Nephron progenitor cell (in vitro differentiated cells): ENCODE measurements at regions not wholly inside any gene's neighbourhood (a gene's known extent, or its start where the extent isn't known, plus 50 kb on each side); places are given as distances from the start of the nearest gene placed in this dataset.
"Not testable (repeated sequence)": the region's sequence is repeated elsewhere in the genome, so short reads cannot be mapped to it uniquely, and the experiment has no call there.

Experiments
- DNase-seq: peaks from one replicate; pipeline ENCODE4 v3.0.0; 2021
- H3K27ac Mint-ChIP-seq: 2 replicates; pipeline ENCODE4 v1.8.0; 2021; ENCODE audit warnings: mild to moderate bottlenecking, moderate library complexity, mixed read lengths
- H3K27me3 Mint-ChIP-seq: 2 replicates; pipeline ENCODE4 v1.8.0; 2021; ENCODE audit warnings: mild to moderate bottlenecking, low read depth, mixed read lengths; ENCODE audit not compliant: poor library complexity
- H3K36me3 Mint-ChIP-seq: 2 replicates; pipeline ENCODE4 v1.8.0; 2021; ENCODE audit warnings: low read depth, mixed read lengths
- H3K4me1 Mint-ChIP-seq: 2 replicates; pipeline ENCODE4 v1.8.0; 2021; ENCODE audit warnings: mixed read lengths
- H3K4me3 Mint-ChIP-seq: 2 replicates; pipeline ENCODE4 v1.8.0; 2021; ENCODE audit warnings: mild to moderate bottlenecking, moderate library complexity, mixed read lengths
- H3K9me3 Mint-ChIP-seq: 2 replicates; pipeline ENCODE4 v1.8.0; 2021; ENCODE audit warnings: mild to moderate bottlenecking, moderate library complexity, mixed read lengths
- TF ChIP-seq, protein P1 (sequence below): fragments of 200-600 bp; sonication (generic); IDR thresholded peaks from 2 replicates; pipeline ENCODE4 v1.5.0; 2021; ENCODE audit warnings: antibody characterized with exemption

DNA sequence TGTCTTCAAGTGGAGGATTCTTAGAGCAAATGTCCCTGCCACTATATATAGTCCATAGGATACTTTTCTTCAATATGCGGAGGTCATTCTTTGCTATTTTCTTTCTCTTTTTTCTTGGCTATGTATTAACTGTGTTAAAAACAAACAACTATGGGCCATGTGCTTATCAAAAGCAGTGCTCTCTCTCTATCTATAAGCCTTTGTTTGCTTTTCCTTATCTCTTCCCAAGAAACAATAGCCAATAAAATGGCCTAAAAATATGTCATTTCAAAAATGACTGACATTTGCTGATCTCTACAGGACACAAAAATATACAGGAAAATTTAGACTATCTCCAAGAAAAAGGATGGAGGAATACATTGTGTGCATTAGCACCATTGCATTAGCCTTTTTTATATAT is 212.1 kb downstream of the MAF start:
- no peak for DNase-seq
- Mint-ChIP-seq H3K4me3 (no peak overlapping the region), H3K27me3 (peaks cover 4% of the 10 kb centered on the region), H3K4me1 (peaks cover 1% of the 10 kb centered on the region), H3K27ac (no peak overlapping the region), H3K36me3 (no peaks in the 10 kb centered on the region), H3K9me3 (peaks cover 14% of the 10 kb centered on the region)
- TF ChIP-seq, protein P1, sequence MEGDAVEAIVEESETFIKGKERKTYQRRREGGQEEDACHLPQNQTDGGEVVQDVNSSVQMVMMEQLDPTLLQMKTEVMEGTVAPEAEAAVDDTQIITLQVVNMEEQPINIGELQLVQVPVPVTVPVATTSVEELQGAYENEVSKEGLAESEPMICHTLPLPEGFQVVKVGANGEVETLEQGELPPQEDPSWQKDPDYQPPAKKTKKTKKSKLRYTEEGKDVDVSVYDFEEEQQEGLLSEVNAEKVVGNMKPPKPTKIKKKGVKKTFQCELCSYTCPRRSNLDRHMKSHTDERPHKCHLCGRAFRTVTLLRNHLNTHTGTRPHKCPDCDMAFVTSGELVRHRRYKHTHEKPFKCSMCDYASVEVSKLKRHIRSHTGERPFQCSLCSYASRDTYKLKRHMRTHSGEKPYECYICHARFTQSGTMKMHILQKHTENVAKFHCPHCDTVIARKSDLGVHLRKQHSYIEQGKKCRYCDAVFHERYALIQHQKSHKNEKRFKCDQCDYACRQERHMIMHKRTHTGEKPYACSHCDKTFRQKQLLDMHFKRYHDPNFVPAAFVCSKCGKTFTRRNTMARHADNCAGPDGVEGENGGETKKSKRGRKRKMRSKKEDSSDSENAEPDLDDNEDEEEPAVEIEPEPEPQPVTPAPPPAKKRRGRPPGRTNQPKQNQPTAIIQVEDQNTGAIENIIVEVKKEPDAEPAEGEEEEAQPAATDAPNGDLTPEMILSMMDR, result no peak

GRCh38 chr16:79386299-79386698 is 214.2 kb downstream of the MAF start:
- Mint-ChIP-seq H3K4me3 (no peak overlapping the region), H3K27me3 (peaks cover 3% of the 10 kb centered on the region)

GRCh38 chr16:79381603-79382042 is 218.9 kb downstream of the MAF start:
- H3K27ac Mint-ChIP-seq, result peak overlapping the region; percentile 72

More at GRCh38 chr16:79386299-79386698, 214.2 kb downstream of the MAF start:
- Mint-ChIP-seq H3K4me1 (peaks cover 10% of the 10 kb centered on the region), H3K9me3 (peaks cover 14% of the 10 kb centered on the region), H3K27ac (no peak overlapping the region), H3K36me3 (no peaks in the 10 kb centered on the region)
- no peak for DNase-seq
- TF ChIP-seq, protein P1, result no peak

DNA sequence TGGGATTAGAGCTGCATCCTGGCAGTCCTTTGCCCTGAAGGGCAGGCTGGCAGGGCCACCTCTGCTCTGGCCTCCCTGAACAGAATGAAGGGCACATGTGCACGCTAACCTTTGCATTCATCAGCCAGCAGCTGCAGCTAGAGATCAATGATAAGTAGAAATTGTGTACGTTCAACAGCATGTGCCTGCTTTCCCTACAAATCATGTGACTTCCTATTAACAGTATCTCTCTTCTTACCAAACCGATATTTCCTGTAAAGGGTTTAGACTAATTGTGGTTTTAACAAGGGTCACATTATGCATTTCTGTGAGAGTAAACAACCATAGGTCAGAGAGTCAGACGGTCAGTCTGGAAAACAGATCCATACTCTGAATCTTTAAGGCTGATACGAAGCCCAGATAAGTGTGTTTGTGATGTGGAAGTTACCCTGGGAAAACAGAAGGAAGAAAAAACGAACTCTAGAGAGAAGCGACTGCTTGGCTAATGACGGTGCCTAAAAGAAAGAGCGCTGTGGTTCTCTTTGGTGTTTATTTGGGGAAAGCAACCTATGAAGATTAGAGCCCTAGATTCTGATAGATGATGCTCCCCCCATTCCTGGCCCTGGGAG is 219.4 kb downstream of the MAF start:
- H3K27me3 Mint-ChIP-seq, result peaks cover 5% of the 10 kb centered on the region
- H3K9me3 Mint-ChIP-seq, result peaks cover 31% of the 10 kb centered on the region
- no peak overlapping the region for H3K27ac Mint-ChIP-seq
- DNase-seq, result no peak
- H3K4me1 Mint-ChIP-seq, result peaks cover 15% of the 10 kb centered on the region
- no peak overlapping the region for H3K4me3 Mint-ChIP-seq
- no peaks in the 10 kb centered on the region for H3K36me3 Mint-ChIP-seq
- TF ChIP-seq, protein P1, result no peak

More at GRCh38 chr16:79381603-79382042, 218.9 kb downstream of the MAF start:
- Mint-ChIP-seq H3K4me1 (peaks cover 15% of the 10 kb centered on the region), H3K4me3 (no peak overlapping the region), H3K36me3 (no peaks in the 10 kb centered on the region), H3K9me3 (peaks cover 35% of the 10 kb centered on the region), H3K27me3 (peaks cover 5% of the 10 kb centered on the region)
- TF ChIP-seq, protein P1, result no peak
- no peak for DNase-seq

DNA sequence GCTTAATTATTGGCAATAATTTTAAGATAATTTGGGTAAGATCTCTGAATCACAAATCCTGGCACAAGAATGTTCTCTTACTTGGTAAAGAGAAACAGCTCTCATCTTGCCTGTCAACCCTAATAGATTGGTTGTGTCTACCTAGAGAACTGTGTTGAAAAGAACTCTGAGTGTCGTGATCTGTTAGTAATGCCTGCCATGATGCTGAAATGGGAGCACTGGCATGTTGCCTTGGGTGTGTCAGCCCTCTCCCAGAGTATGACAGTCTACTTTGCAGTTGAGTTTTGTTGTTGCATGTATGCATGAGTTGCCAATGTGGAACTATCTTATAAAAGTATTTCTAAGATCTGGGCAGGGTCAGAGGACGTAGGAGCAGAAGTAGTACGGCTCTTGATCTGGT is 221.4 kb downstream of the MAF start:
- no peak for DNase-seq
- TF ChIP-seq, protein P1, result no peak
- Mint-ChIP-seq H3K9me3 (peaks cover 24% of the 10 kb centered on the region), H3K27ac (no peak overlapping the region), H3K36me3 (no peaks in the 10 kb centered on the region), H3K4me3 (no peak overlapping the region), H3K4me1 (peaks cover 15% of the 10 kb centered on the region), H3K27me3 (peaks cover 5% of the 10 kb centered on the region)

DNA sequence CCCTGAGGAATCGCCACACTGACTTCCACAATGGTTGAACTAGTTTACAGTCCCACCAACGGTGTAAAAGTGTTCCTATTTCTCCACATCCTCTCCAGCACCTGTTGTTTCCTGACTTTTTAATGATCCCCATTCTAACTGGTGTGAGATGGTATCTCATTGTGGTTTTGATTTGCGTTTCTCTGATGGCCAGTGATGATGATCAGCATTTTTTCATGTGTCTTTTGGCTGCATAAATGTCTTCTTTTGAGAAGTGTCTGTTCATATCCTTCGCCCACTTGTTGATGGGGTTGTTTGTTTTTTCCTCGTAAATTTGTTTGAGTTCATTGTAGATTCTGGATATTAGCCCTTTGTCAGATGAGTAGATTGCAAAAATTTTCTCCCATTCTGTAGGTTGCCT is 223.5 kb downstream of the MAF start:
- not testable (repeated sequence) for H3K4me3 Mint-ChIP-seq, H3K27me3 Mint-ChIP-seq, H3K27ac Mint-ChIP-seq, H3K36me3 Mint-ChIP-seq, DNase-seq
- Mint-ChIP-seq H3K4me1 (peaks cover 12% of the 10 kb centered on the region), H3K9me3 (peaks cover 28% of the 10 kb centered on the region)
